GM23338 (cell line): ENCODE measurements at regions not wholly inside any gene's neighbourhood (a gene's known extent, or its start where the extent isn't known, plus 50 kb on each side); places are given as distances from the start of the nearest gene placed in this dataset.

Experiments
- ATAC-seq: fragments of 200-7000 bp; cut with Tn5 transposase; 3 replicates; pipeline ENCODE4 v1.9.1; 2020
- DNase-seq: peaks from one replicate; pipeline ENCODE4 v3.0.0-alpha.2; 2015; ENCODE audit warnings: low spot score
- H2AFZ ChIP-seq: fragments of 200-600 bp; sonication (generic); 2 replicates; pipeline ENCODE4 v1.8.0; 2016; ENCODE audit warnings: antibody characterized with exemption, mild to moderate bottlenecking, moderate library complexity
- H3F3A ChIP-seq: fragments of 200-600 bp; sonication (generic); replicated peaks from 2 replicates; pipeline ENCODE4 v1.8.0; 2017; ENCODE audit warnings: antibody characterized with exemption, mixed run types, low read depth
- H3K27ac ChIP-seq: fragments of 200-600 bp; sonication (generic); 2 replicates; pipeline ENCODE4 v1.6.1; 2016; ENCODE audit warnings: low read depth
- H3K27me3 ChIP-seq: fragments of 200-600 bp; sonication (generic); 2 replicates; pipeline ENCODE4 v1.8.0; 2016; ENCODE audit warnings: mild to moderate bottlenecking, mixed run types, moderate library complexity; ENCODE audit not compliant: insufficient read depth
- H3K36me3 ChIP-seq: fragments of 200-600 bp; sonication (generic); 2 replicates; pipeline ENCODE4 v1.8.0; 2016; ENCODE audit warnings: mild to moderate bottlenecking; ENCODE audit not compliant: insufficient read depth
- H3K4me1 ChIP-seq: fragments of 200-600 bp; sonication (generic); 2 replicates; pipeline ENCODE4 v1.8.0; 2016; ENCODE audit warnings: mild to moderate bottlenecking, moderate library complexity; ENCODE audit not compliant: insufficient read depth
- H3K4me2 ChIP-seq: fragments of 200-600 bp; sonication (generic); 2 replicates; pipeline ENCODE4 v1.7.1; 2017; ENCODE audit warnings: mixed run types
- H3K4me3 ChIP-seq: fragments of 200-600 bp; sonication (generic); 2 replicates; pipeline ENCODE4 v1.6.1; 2016; ENCODE audit warnings: mixed run types
- H3K79me2 ChIP-seq: fragments of 200-600 bp; sonication (generic); replicated peaks from 2 replicates; pipeline ENCODE4 v1.8.0; 2017; ENCODE audit warnings: mild to moderate bottlenecking; ENCODE audit not compliant: insufficient read depth
- H3K9me2 ChIP-seq: fragments of 200-600 bp; sonication (generic); 2 replicates; pipeline ENCODE4 v1.8.0; 2017; ENCODE audit not compliant: insufficient read depth
- H4K20me1 ChIP-seq: fragments of 200-600 bp; sonication (generic); replicated peaks from 2 replicates; pipeline ENCODE4 v1.8.0; 2017; ENCODE audit warnings: mild to moderate bottlenecking; ENCODE audit not compliant: insufficient read depth
- H3K27ac Mint-ChIP-seq: 2 replicates; pipeline ENCODE4 v1.8.0; 2020; ENCODE audit warnings: inconsistent platforms, mild to moderate bottlenecking, moderate library complexity, mixed read lengths
- H3K27me3 Mint-ChIP-seq: 3 replicates; pipeline ENCODE4 v1.8.0; 2022; ENCODE audit warnings: low read depth, mild to moderate bottlenecking, moderate library complexity, mixed read lengths, inconsistent platforms; ENCODE audit not compliant: insufficient read depth, poor library complexity
- H3K36me3 Mint-ChIP-seq: 3 replicates; pipeline ENCODE4 v1.8.0; 2021; ENCODE audit warnings: low read depth, mild to moderate bottlenecking, inconsistent platforms, moderate library complexity, mixed read lengths
- H3K4me1 Mint-ChIP-seq: 3 replicates; pipeline ENCODE4 v1.8.0; 2020; ENCODE audit warnings: mild to moderate bottlenecking, inconsistent platforms, mixed read lengths
- H3K4me3 Mint-ChIP-seq: 3 replicates; pipeline ENCODE4 v1.8.0; 2021; ENCODE audit warnings: moderate library complexity, mild to moderate bottlenecking, inconsistent platforms, mixed read lengths
- H3K9me3 Mint-ChIP-seq: 3 replicates; pipeline ENCODE4 v1.8.0; 2020; ENCODE audit warnings: moderate library complexity, mild to moderate bottlenecking, inconsistent platforms, mixed read lengths
- CTCF ChIP-seq, 2 experiments: fragments of 200-600 bp in 1 of 2; sonication (generic) in 1 of 2; conservative IDR thresholded peaks; 2 replicates each; pipeline versions ENCODE4 v1.5.1 to v1.6.1; 2016 to 2017; ENCODE audit warnings: antibody characterized with exemption in 2 of 2, low read depth in 2 of 2, mild to moderate bottlenecking in 2 of 2, moderate library complexity in 1 of 2
- ETS1 ChIP-seq: IDR thresholded peaks from 2 replicates; pipeline ENCODE4 v1.6.1; 2016; ENCODE audit warnings: antibody characterized with exemption
- JUNB ChIP-seq: IDR thresholded peaks from one replicate; pipeline ENCODE4 v1.6.1; 2016; ENCODE audit warnings: antibody characterized with exemption; ENCODE audit not compliant: unreplicated experiment
- NANOG ChIP-seq: IDR thresholded peaks from 2 replicates; pipeline ENCODE4 v1.6.1; 2016; ENCODE audit warnings: antibody characterized with exemption, borderline replicate concordance
- POLR2AphosphoS5 ChIP-seq: IDR thresholded peaks from 2 replicates; pipeline ENCODE4 v1.6.1; 2016; ENCODE audit warnings: antibody characterized with exemption, low read depth
- ZNF331 ChIP-seq: fragments of 250-450 bp; sonication (Bioruptor Pico); IDR thresholded peaks from 2 replicates; pipeline ENCODE4 v1.5.0; 2020; ENCODE audit warnings: low read depth, mild to moderate bottlenecking, moderate library complexity
- ZNF462 ChIP-seq: fragments of 250-450 bp; sonication (Bioruptor Pico); IDR thresholded peaks from 2 replicates; pipeline ENCODE4 v1.5.0; 2020; ENCODE audit warnings: mild to moderate bottlenecking, moderate library complexity

- Histone ChIP-seq H4K20me1 (no peaks in the 10 kb centered on the region; the same call in 1 of the 2 replicates), H3K4me1 (peaks cover 7% of the 10 kb centered on the region; the same call in 1 of the 2 replicates), H3K4me3 (no peak overlapping the region), H3K79me2 (no peaks in the 10 kb centered on the region), H3K27ac (no peak overlapping the region), H2AFZ (0 out of 2 replicates have a peak overlapping the region, but pooled peaks have one; percentile 32), H3K4me2 (no peak overlapping the region), H3F3A (no peaks in the 10 kb centered on the region), H3K9me2 (peaks cover 3% of the 10 kb centered on the region; the same call in 1 of the 2 replicates), H3K27me3 (no peaks in the 10 kb centered on the region), H3K36me3 (no peaks in the 10 kb centered on the region)
- H3K36me3 Mint-ChIP-seq, result no peaks in the 10 kb centered on the region
- H3K9me3 Mint-ChIP-seq, result no peaks in the 10 kb centered on the region
- H3K27ac Mint-ChIP-seq, result no peak overlapping the region
- DNase-seq (no peak), ATAC-seq (no peak)
- TF ChIP-seq ZNF331, result no peak
- no peak for TF ChIP-seq JUNB
- no peak for TF ChIP-seq CTCF (conservative IDR thresholded peaks at IDR 0.05; ENCODE audit: low read depth in 2 of 2)
- no peak for TF ChIP-seq NANOG
- no peak for TF ChIP-seq POLR2AphosphoS5
- TF ChIP-seq ETS1, result no peak
- no peak for TF ChIP-seq ZNF462 (CRISPR knock-in tag)
- H3K4me1 Mint-ChIP-seq, result peaks cover 4% of the 10 kb centered on the region; the same call in 1 of the 3 replicates
- H3K27me3 Mint-ChIP-seq, result peaks cover 3% of the 10 kb centered on the region
- no peak overlapping the region for H3K4me3 Mint-ChIP-seq
Observed at GRCh38 chr1:229835226-229835625, 209.2 kb downstream of the URB2 start.
